Thoracic aorta (tissue), 2 donors: ENCODE measurements at regions not wholly inside any gene's neighbourhood (a gene's known extent, or its start where the extent isn't known, plus 50 kb on each side); places are given as distances from the start of the nearest gene placed in this dataset.

Source experiments
- ATAC-seq: fragments of 150-250 bp; one replicate; pipeline ENCODE4 v1.8.0; 2017; ENCODE audit warnings: low read depth; ENCODE audit not compliant: insufficient number of reproducible peaks, low FRiP score
- DNase-seq: peaks from one replicate; pipeline ENCODE4 v3.0.0-alpha.2; 2020; ENCODE audit warnings: low spot score
- H3K27ac ChIP-seq, 2 donors: fragments of 200-600 bp; sonication (generic); 1 replicate in 1 of 2; 2 replicates in 1 of 2; pipeline ENCODE4 v1.5.1; 2016; ENCODE audit warnings: mild to moderate bottlenecking in 2 of 2, moderate library complexity in 2 of 2
- H3K27me3 ChIP-seq: fragments of 200-600 bp; sonication (generic); replicated peaks from 2 replicates; pipeline ENCODE4 v1.6.0; 2016; ENCODE audit warnings: mild to moderate bottlenecking; ENCODE audit not compliant: insufficient read depth
- H3K36me3 ChIP-seq: fragments of 200-600 bp; sonication (generic); one replicate; pipeline ENCODE4 v1.5.1; 2016
- H3K4me1 ChIP-seq, 2 donors: fragments of 200-600 bp; sonication (generic); 1 replicate in 1 of 2; 2 replicates in 1 of 2; pipeline versions ENCODE4 v1.5.1 to v1.6.0; 2016; ENCODE audit warnings: low read depth in 2 of 2, mild to moderate bottlenecking in 1 of 2; ENCODE audit not compliant: control insufficient read depth in 1 of 2
- H3K4me3 ChIP-seq: fragments of 200-600 bp; sonication (generic); 2 replicates; pipeline ENCODE4 v1.5.1; 2016; ENCODE audit warnings: mild to moderate bottlenecking
- H3K9me3 ChIP-seq: fragments of 200-600 bp; sonication (generic); 2 replicates; pipeline ENCODE4 v1.5.1; 2016
- TF ChIP-seq, protein P1 (sequence below): fragments of 200-600 bp; sonication (generic); IDR thresholded peaks from one replicate; pipeline ENCODE4 v1.5.1; 2019; ENCODE audit warnings: antibody characterized with exemption

DNA sequence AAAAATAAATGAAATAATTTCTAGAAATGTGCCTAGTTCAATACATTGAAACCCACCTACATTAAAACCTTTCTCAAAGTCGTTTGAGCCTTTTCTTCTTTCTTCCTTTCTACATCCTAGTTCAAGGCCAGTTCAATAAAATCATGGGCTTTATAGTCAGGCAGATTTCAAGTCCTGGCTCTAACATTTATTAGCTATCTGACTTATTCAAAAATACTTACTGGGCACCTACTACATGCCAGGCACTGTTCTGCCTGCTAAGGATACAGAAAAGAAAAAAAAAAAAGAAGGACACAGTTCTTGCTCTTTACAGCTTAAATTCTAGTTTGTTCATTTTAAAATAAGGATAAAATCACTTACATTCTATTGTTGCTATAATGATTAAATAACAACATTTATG, 134.2 kb upstream of the FGGY start:
- no peak for DNase-seq
- Histone ChIP-seq H3K27ac (peak overlapping the region; percentile 55 to 73), H3K4me1 (peaks cover 3 to 57% of the 10 kb centered on the region in 2 donors), H3K36me3 (no peaks in the 10 kb centered on the region), H3K4me3 (no peak overlapping the region), H3K9me3 (peaks cover 5% of the 10 kb centered on the region), H3K27me3 (no peaks in the 10 kb centered on the region)
- no peak for ATAC-seq
- TF ChIP-seq, protein P1, sequence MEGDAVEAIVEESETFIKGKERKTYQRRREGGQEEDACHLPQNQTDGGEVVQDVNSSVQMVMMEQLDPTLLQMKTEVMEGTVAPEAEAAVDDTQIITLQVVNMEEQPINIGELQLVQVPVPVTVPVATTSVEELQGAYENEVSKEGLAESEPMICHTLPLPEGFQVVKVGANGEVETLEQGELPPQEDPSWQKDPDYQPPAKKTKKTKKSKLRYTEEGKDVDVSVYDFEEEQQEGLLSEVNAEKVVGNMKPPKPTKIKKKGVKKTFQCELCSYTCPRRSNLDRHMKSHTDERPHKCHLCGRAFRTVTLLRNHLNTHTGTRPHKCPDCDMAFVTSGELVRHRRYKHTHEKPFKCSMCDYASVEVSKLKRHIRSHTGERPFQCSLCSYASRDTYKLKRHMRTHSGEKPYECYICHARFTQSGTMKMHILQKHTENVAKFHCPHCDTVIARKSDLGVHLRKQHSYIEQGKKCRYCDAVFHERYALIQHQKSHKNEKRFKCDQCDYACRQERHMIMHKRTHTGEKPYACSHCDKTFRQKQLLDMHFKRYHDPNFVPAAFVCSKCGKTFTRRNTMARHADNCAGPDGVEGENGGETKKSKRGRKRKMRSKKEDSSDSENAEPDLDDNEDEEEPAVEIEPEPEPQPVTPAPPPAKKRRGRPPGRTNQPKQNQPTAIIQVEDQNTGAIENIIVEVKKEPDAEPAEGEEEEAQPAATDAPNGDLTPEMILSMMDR, result no peak

- no peak overlapping the region for H3K4me3 ChIP-seq
- ATAC-seq, result no peak
- H3K27ac ChIP-seq, result peak overlapping the region; percentile 55 to 73
These were observed 133.4 kb upstream of the FGGY start for GRCh38 chr1:59163268-59164092.

DNA sequence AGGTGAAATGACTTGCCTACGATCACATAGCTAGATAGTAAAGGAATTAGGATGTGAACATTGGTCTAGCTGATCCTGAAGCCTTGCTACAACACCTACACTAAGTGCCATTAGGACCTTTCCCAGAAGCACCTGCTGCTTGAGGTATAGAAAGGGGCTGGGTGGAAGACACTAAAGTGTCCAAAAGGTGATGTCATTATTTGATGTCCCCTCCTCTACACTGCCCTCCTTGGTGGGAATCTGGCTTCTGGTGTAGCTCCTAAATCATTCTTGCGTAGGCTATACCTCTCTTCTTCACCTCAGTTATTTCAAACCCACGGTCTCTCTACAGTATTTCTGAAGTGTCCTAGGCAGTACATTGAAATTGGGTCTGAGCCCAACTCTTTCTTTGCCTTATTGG, 132.5 kb upstream of the FGGY start:
- H3K36me3 ChIP-seq, result no peaks in the 10 kb centered on the region
- H3K4me1 ChIP-seq, result peaks cover 3 to 51% of the 10 kb centered on the region in 2 donors
- TF ChIP-seq, protein P1, result no peak
- ATAC-seq, result no peak
- H3K4me3 ChIP-seq, result no peak overlapping the region
- no peak for DNase-seq
- H3K27me3 ChIP-seq, result no peaks in the 10 kb centered on the region
- no peak overlapping the region for H3K27ac ChIP-seq
- no peaks in the 10 kb centered on the region for H3K9me3 ChIP-seq

More at GRCh38 chr1:59163268-59164092, 133.4 kb upstream of the FGGY start:
- Histone ChIP-seq H3K36me3 (no peaks in the 10 kb centered on the region), H3K9me3 (no peaks in the 10 kb centered on the region), H3K27me3 (no peaks in the 10 kb centered on the region), H3K4me1 (peaks cover 3 to 57% of the 10 kb centered on the region in 2 donors)
- TF ChIP-seq, protein P1, result no peak
- no peak for DNase-seq

DNA sequence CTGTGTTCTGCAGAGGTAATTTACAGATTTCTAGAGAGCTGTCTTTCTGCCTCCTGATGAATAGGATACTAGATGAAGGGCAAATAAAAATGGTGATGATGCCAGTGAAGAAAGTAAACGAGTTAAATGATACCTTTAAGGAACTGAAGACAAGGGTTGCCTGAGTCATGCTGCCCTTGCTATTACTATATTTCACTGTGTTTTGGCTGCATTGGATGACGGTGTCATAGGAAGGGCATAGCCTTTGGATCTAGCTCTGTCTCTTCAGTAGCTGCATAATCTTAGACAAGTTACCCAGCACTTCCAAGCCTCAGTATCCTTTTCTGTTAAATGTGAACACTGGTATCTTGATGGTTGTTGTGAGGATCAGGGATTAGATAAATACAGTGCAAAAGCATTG, 131.5 kb upstream of the FGGY start:
- no peaks in the 10 kb centered on the region for H3K9me3 ChIP-seq
- H3K36me3 ChIP-seq, result no peaks in the 10 kb centered on the region
- ATAC-seq (no peak), DNase-seq (no peak)
- TF ChIP-seq, protein P1, result no peak
- no peaks in the 10 kb centered on the region for H3K27me3 ChIP-seq
- H3K27ac ChIP-seq, result no peak overlapping the region
- H3K4me3 ChIP-seq, result no peak overlapping the region
- peaks cover 3 to 49% of the 10 kb centered on the region in 2 donors for H3K4me1 ChIP-seq

DNA sequence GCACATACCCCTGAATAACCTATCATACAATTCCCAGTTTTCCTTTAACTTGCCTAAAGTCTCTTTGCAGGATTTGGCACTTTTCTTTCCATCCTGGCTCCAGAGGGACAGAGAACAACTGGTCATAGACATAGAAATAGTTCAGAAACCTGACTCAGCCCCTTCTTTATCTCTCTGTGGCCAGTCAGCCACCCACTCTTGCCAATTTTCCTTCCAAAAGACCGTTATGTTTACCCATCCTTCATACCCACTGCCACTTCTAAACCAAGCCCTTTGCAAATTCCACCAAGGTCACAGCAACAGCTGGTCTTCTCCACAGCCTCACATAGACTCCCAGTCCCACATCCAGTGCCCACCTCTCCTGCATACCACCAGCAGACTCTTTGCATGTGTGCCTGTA, 127.2 kb upstream of the FGGY start:
- no peaks in the 10 kb centered on the region for H3K36me3 ChIP-seq
- TF ChIP-seq, protein P1, result no peak
- DNase-seq (no peak), ATAC-seq (no peak)
- no peak overlapping the region for H3K27ac ChIP-seq
- no peak overlapping the region for H3K4me3 ChIP-seq
- H3K27me3 ChIP-seq, result no peaks in the 10 kb centered on the region
- H3K9me3 ChIP-seq, result no peaks in the 10 kb centered on the region
- peaks cover 0 to 17% of the 10 kb centered on the region in 2 donors for H3K4me1 ChIP-seq
